HG03159 (cell line): ENCODE measurements at regions not wholly inside any gene's neighbourhood (a gene's known extent, or its start where the extent isn't known, plus 50 kb on each side); places are given as distances from the start of the nearest gene placed in this dataset.

Source experiments
- ATAC-seq: cut with Tn5 transposase; IDR thresholded peaks from one replicate; pipeline ENCODE4 v1.9.1; 2021; ENCODE audit warnings: mild to moderate bottlenecking, moderate library complexity; ENCODE audit not compliant: unreplicated experiment

DNA sequence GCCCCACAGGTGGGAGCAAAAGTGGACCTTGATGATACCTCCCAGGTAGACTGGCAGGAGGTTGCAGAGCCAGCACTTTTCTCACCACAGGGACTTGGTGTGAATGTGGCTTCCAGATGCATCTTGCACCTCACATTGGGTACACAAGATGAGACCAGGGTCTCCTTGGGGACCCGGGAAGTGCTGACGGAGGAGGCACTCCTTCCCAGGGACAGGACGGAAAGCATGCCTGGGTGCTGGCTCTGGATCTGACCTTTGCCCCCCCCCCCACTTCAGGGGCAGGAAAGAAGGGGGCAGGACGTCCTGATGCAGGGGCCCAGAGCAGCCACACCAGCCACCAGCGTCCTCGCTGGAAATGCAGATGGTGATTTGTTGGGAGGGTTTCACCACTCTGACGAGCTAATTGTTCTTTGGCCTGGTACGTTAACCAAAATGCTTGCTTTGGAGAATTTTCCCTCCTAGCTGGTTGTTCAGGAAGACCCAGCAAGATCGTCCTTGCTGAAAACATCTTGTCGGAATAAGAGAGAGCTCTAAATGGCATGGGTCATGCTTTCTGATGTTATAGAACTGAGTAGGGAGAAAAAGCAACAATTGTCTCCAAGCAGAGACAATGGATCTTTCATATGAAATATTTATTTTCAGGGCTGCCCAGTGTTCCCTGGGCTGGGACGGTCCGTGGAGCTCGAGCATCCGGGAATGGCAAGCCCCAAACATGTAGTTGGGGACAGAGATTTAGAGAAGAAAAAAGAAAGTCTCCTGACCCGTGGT is 74.4 kb upstream of the PPARA start:
- ATAC-seq, result no peak

GRCh38 chr22:46076651-46077339 is 73.5 kb upstream of the PPARA start:
- ATAC-seq, result no peak

- ATAC-seq, result no peak
Measured at GRCh38 chr22:46077669-46078099, 72.6 kb upstream of the PPARA start.

DNA sequence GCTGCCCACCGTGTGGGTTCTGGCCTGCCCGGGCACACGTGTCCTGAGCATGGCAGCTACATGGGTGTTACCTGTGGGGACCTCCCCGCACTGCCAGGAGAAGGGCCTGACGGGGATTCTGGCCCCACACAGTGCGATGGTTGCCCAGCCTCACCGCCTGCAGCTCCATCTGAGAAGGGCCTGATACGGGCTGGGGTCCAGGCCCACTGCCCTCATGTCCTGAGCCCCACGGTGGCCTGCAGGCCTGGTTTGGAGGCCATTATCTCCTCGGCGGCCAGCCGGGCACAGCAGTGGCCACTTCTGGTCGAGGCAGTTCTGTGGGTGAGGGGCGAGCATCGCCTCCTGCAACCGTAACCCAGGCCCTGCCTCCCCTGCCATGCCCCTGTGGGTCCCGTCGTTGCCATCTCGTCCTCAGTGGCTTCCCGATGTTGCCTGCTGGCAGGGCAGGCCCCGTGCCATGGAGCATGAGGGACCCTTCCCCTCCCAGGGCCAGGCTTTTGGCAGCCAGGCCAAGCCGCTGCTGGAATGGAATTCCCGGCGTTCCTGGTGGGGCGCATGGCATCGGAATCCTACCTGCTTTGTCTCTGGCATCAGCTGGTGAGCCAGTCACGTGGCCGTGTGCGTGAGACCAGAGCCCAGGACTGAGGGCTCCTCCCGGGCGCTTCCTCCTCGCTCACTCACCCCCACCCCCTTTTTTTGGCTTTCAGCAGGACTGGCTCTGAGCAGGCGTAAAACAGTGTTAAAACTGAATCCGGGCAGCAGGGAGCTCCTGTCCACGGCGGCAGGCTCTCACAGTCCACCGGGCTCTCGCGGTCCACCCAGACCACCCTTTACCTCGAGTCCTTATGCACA is 71.9 kb upstream of the PPARA start:
- no peak for ATAC-seq

DNA sequence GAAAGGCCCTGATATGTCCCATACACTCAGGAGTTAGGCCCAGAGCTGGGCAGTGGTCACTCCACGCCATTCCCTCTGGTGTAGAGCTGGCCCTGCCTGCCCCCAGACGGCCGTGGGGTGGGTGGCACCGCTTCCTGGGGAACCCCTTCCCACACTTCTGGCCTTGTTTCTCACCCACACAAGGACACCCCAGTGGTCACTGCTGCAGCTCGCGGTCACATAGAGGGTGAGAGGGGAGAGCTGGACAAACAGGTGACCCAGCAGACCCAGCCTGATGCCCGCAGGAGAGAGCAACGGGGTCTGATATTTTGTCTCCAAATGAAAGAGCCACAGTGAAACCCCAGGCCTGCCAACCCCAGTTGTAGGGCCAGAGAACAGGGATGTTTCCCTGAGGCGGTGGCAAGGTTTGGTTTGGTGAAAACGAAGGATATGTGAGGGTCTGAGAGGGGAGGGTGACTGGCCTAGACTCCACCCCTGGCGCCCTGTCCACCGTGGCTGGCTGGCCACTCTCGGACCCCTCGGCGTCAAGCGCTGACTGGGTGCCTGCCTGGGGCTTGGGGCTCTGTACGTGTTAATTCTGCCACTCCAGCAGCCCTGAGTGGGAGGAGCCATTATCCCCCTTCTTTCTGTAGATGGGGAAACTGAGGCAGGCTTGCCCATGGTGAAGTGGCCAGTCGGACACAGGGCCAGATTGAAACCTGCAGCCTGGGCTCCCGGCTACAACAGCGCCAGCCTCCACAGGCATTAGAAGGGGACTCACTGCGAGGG is 71.0 kb upstream of the PPARA start:
- ATAC-seq, result no peak

DNA sequence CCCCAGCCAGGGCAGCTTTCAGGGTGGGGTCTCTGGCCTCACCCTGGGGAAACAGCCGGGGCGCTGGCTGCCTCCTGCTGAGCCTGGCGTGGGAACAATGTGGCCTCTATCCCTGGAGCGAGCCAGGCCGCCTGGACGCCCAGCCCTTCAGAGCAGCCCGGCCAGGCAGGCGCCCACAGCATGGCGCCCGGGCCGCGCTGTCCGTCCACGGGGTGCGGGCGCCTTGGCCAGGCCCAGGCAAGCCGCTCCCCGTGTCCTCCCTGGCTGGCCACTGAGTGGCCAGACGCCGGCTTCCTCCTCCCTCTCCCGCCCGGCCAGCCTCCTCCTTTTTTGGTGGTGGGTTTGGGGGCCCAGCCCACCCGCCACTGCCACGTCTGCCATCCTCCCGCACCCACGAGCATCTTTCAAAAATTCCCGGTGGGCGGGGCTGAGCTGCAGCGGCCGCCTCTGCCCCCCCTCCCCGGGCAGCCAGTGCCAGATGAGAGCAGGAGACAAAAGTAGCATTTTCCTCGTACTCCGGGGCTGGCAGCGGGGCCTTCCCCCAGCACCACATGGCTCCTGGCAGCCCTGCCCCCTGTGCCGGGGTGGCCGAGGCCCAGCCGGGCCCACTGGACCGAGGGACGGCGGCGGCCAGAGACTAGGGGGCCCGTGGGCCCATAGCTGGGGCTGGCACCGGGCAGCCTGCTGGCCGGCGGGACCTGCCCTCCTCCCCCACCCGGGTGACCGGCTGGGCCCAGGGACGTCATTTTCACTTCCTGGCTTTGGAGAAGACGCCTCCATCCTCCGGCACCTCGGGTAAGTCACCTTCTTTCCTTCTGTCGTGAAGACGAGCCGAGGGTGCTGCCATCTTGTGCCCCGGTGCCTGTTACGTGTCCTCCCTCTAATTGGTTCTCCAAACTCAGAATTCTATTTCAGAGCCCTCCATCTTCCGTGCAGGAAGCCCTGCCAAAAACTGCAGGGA is 70.2 kb upstream of the PPARA start:
- ATAC-seq, result no peak

DNA sequence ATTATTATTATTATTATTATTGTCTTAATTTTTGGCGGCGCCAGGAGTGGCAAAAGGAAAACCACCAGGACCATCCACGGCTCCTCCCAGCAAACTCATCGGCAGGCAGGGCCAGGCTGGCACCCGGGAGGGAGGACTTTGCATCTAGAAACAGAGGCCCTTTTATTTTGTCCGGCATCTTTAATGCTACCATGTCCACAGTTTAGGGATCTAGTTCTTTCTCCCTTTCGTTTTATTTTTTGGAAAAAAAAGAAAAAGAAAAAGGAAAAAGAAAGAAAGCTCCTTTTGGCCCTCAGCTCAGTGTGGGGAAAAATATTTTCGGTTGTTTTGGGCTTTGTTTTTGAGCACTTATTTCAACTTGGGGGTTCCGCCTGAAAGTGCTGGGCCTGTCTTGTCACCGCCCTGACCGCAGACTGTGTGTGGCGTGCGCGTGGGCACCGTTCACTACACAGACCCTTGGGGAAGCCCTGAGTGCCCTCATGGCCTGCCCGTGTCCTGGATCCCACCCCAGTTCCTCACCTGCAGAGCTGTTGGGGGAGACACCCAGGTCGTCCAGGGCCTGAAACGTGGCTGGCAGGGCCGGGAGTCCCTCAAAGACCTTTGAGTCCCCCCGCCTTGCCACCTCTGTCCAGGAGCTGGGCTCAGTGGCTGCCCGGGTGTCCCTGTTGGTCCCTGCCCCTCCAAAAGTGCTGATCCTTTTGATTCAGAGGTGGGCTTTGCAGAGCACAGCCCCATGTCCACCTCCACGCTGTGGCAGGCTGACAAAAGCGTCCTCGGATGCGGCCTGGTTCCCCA is 69.1 kb upstream of the PPARA start:
- ATAC-seq, result no peak

DNA sequence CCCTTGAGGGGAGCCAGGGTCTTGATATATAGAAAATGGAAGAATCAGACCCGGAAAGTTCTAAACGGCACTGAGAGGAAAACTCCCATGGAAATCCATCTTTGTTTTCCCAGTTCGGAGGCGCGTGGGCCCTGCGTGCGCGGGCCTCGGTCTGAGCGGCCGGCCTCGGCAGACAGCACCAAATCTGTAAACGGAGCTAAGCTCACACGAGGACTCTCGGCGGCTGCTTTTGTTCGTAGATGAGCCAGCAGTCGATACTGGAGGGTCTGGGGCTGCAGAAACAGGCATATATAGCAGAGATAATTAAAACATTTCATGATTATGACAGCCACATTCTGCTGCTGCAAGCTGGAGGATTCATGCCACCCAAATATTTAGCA is 68.5 kb upstream of the PPARA start:
- no peak for ATAC-seq

DNA sequence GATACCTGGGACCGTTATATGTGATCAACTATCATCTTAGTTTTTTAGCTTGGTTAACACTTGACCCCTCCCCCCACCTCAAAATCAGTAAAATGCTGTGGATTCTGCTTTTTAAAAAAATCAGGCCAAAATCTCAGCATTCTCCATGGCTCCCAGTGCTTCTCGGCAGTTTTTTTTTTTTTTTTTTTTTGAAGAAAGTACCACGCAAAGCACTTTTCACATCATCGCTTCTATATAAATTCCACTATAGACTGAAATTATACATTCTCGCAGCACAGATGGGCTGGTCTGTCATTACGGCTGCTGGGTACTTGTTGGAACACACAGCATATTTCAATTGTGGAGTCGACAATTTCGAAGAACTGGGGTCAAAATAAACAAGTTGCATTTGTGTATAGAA is 67.7 kb upstream of the PPARA start:
- no peak for ATAC-seq

- no peak for ATAC-seq
Measured at GRCh38 chr22:46083383-46084350, 66.7 kb upstream of the PPARA start.

GRCh38 chr22:46084376-46084775 is 66.0 kb upstream of the PPARA start:
- ATAC-seq, result no peak

- ATAC-seq, result no peak
Measured at GRCh38 chr22:46084943-46085827, 65.1 kb upstream of the PPARA start.

DNA sequence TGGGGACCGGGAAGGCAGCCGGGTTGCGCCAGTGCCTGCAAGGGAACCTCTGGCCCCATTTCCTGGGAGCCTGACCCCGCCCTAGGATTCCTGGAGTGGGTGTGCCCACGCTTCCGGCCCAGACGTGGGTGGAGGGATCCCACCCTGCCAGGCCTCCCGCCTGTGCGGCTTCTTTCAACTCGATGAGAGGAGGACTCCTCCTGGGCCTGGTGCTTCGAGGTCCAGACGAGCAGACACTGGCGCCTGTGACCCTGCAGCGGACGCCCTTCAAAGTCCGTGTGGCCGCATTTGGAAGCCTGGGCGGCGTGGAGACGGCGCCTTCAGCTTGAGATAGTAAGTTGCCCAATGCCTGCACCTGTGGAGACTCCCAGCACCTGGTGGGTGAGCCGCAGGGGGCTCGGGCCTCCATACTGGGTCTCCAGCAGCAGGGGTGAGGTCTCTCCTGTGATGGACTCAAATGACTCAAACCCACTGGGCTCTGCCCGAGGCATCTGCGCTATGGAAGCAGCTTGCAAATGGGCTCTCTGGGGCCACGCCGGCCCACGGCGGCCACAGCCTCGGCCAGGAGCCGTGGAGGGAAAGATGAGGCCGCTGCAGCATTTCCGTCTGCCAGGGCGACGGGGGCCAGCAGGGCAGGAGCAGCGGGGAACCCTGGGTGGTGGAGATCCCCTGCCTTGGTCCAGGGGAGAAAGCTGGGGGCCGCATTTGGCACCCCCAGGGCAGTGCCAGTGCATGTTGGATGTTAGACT is 64.3 kb upstream of the PPARA start:
- no peak for ATAC-seq

GRCh38 chr22:46086577-46087335 is 63.6 kb upstream of the PPARA start:
- no peak for ATAC-seq

GRCh38 chr22:46087336-46087690 is 63.0 kb upstream of the PPARA start:
- ATAC-seq, result no peak
